H1 (cell line): ENCODE measurements at regions not wholly inside any gene's neighbourhood (a gene's known extent, or its start where the extent isn't known, plus 50 kb on each side); places are given as distances from the start of the nearest gene placed in this dataset.

Experiments used
- CTCF ChIA-PET: fragments of 300-600 bp; sonication (Branson Sonifier 250); formaldehyde crosslinking; loops from one replicate; lab custom pipeline; 2021; ENCODE audit not compliant: partially characterized antibody; lab: Charles Lee
- POLR2A ChIA-PET: fragments of 300-600 bp; sonication (Branson Sonifier 250); formaldehyde crosslinking; loops from one replicate; lab custom pipeline; 2021; ENCODE audit warnings: inconsistent platforms; ENCODE audit not compliant: partially characterized antibody; lab: Charles Lee
- DNase-seq, 2 experiments: peaks; one replicate each; pipeline versions ENCODE4 v3.0.0 to v3.0.0-alpha.2; 2010 to 2022; ENCODE audit warnings: low spot score in 2 of 2, low read depth in 1 of 2, mixed read lengths in 1 of 2
- FAIRE-seq: peaks from 2 replicates; lab custom pipeline; 2011; peaks lifted over from hg19 to GRCh38; lab: Jason Lieb, UNC
- H2AFZ ChIP-seq: 2 replicates; pipeline ENCODE4 v1.8.1; 2012; ENCODE audit warnings: low read length, inconsistent platforms
- H2AK5ac ChIP-seq: 2 replicates; pipeline ENCODE4 v1.6.1; 2013; ENCODE audit warnings: low read depth, low read length
- H2BK120ac ChIP-seq: replicated peaks from 2 replicates; pipeline ENCODE3; 2013; ENCODE audit warnings: low read depth, low read length, inconsistent platforms
- H2BK12ac ChIP-seq: 2 replicates; pipeline ENCODE4 v1.6.1; 2013; ENCODE audit warnings: low read depth, low read length
- H2BK15ac ChIP-seq: 2 replicates; pipeline ENCODE4 v1.6.1; 2013; ENCODE audit warnings: low read length
- H2BK20ac ChIP-seq: 2 replicates; pipeline ENCODE4 v1.6.1; 2013; ENCODE audit warnings: low read length
- H2BK5ac ChIP-seq: 2 replicates; pipeline ENCODE4 v1.6.1; 2013; ENCODE audit warnings: low read depth, low read length
- H3K14ac ChIP-seq: 2 replicates; pipeline ENCODE4 v1.6.1; 2013; ENCODE audit warnings: inconsistent platforms; ENCODE audit not compliant: insufficient read length
- H3K18ac ChIP-seq: 2 replicates; pipeline ENCODE4 v1.6.1; 2013; ENCODE audit warnings: low read length; ENCODE audit errors: extremely low read depth
- H3K23ac ChIP-seq: 2 replicates; pipeline ENCODE4 v1.6.1; 2013; ENCODE audit warnings: inconsistent platforms; ENCODE audit not compliant: insufficient read length
- H3K23me2 ChIP-seq: 2 replicates; pipeline ENCODE4 v1.6.1; 2013; ENCODE audit warnings: low read depth, low read length
- H3K27ac ChIP-seq: 2 replicates; pipeline ENCODE4 v1.6.1; 2011; ENCODE audit warnings: low read depth, low read length, inconsistent platforms
- H3K27me3 ChIP-seq, 4 experiments: replicated peaks in 1 of 4; 1 replicate in 1 of 4; 2 replicates in 3 of 4; pipeline versions ENCODE4 v1.6.1 to v1.8.1; 2011 to 2013; ENCODE audit warnings: low read length in 3 of 4, mild to moderate bottlenecking in 3 of 4, inconsistent platforms in 2 of 4, mixed read lengths in 2 of 4, moderate library complexity in 1 of 4; ENCODE audit not compliant: control insufficient read depth in 3 of 4, insufficient read depth in 3 of 4; ENCODE audit errors: extremely low read depth in 1 of 4
- H3K36me3 ChIP-seq, 4 experiments: 2 replicates each; pipeline versions ENCODE4 v1.6.1 to v1.8.1; 2011 to 2013; ENCODE audit warnings: mild to moderate bottlenecking in 4 of 4, low read length in 3 of 4, moderate library complexity in 2 of 4, control low read depth in 1 of 4, inconsistent platforms in 1 of 4; ENCODE audit not compliant: insufficient read depth in 4 of 4, control insufficient read depth in 2 of 4
- H3K4ac ChIP-seq: replicated peaks from 2 replicates; pipeline ENCODE3; 2013; ENCODE audit warnings: low read length, low read depth, mixed read lengths, inconsistent platforms; ENCODE audit not compliant: insufficient read length
- H3K4me1 ChIP-seq, 4 experiments: replicated peaks in 1 of 4; 1 replicate in 1 of 4; 2 replicates in 3 of 4; pipeline versions ENCODE4 v1.6.1 to v1.8.1; 2011 to 2013; ENCODE audit warnings: low read length in 3 of 4, inconsistent platforms in 2 of 4, mixed read lengths in 1 of 4; ENCODE audit not compliant: insufficient read depth in 4 of 4, control insufficient read depth in 3 of 4
- H3K4me2 ChIP-seq, 2 experiments: 2 replicates each; pipeline versions ENCODE4 v1.6.1 to v1.8.1; 2011 to 2013; ENCODE audit warnings: low read depth in 2 of 2, low read length in 2 of 2, control low read depth in 1 of 2, inconsistent platforms in 1 of 2, mild to moderate bottlenecking in 1 of 2; ENCODE audit not compliant: insufficient read depth in 1 of 2
- H3K4me3 ChIP-seq, 4 experiments: fragments of 200-600, 300-600 bp in 1 of 4; sonication (generic), shearing (Covaris generic), sonication (Bioruptor Twin) in 1 of 4; 2 replicates each; pipeline versions ENCODE4 v1.5.1 to v1.8.1; 2011 to 2016; ENCODE audit warnings: low read length in 4 of 4, low read depth in 3 of 4, control low read depth in 2 of 4, inconsistent platforms in 2 of 4, mild to moderate bottlenecking in 2 of 4, mixed read lengths in 1 of 4, moderate library complexity in 1 of 4; ENCODE audit not compliant: insufficient read depth in 2 of 4; ENCODE audit errors: extremely low read depth in 1 of 4
- H3K56ac ChIP-seq: replicated peaks from 2 replicates; pipeline ENCODE3; 2013; ENCODE audit warnings: low read depth, mild to moderate bottlenecking, mixed read lengths, low read length, inconsistent platforms; ENCODE audit not compliant: insufficient read length
- H3K79me1 ChIP-seq: 2 replicates; pipeline ENCODE4 v1.6.1; 2013; ENCODE audit warnings: low read depth, low read length, control low read depth
- H3K79me2 ChIP-seq, 2 experiments: 2 replicates each; pipeline versions ENCODE4 v1.6.1 to v1.8.1; 2012 to 2013; ENCODE audit warnings: low read length in 2 of 2, mild to moderate bottlenecking in 2 of 2, inconsistent platforms in 1 of 2; ENCODE audit not compliant: insufficient read depth in 2 of 2, control insufficient read depth in 1 of 2
- H3K9ac ChIP-seq, 4 experiments: replicated peaks in 1 of 4; 1 replicate in 1 of 4; 2 replicates in 3 of 4; pipeline versions ENCODE4 v1.6.1 to v1.8.1; 2011 to 2013; ENCODE audit warnings: low read depth in 3 of 4, low read length in 3 of 4, control low read depth in 2 of 4, mild to moderate bottlenecking in 2 of 4, moderate library complexity in 2 of 4, inconsistent platforms in 1 of 4; ENCODE audit errors: extremely low read depth in 1 of 4
- H3K9me3 ChIP-seq, 2 experiments: 2 replicates each; pipeline versions ENCODE4 v1.6.1 to v1.8.1; 2012 to 2013; ENCODE audit warnings: mild to moderate bottlenecking in 2 of 2, moderate library complexity in 2 of 2, control low read depth in 1 of 2, inconsistent platforms in 1 of 2, low read depth in 1 of 2, low read length in 1 of 2, mixed read lengths in 1 of 2; ENCODE audit not compliant: insufficient read depth in 2 of 2
- H4K20me1 ChIP-seq, 2 experiments: replicated peaks in 1 of 2; 2 replicates each; pipeline versions ENCODE3 to v1.8.1; 2011 to 2013; ENCODE audit warnings: inconsistent platforms in 2 of 2, low read length in 2 of 2, mild to moderate bottlenecking in 1 of 2; ENCODE audit not compliant: insufficient read depth in 2 of 2, control insufficient read depth in 1 of 2
- H4K5ac ChIP-seq: 2 replicates; pipeline ENCODE4 v1.6.1; 2013; ENCODE audit warnings: low read length, low read depth, mixed read lengths, inconsistent platforms; ENCODE audit not compliant: insufficient read length
- H4K8ac ChIP-seq: 2 replicates; pipeline ENCODE4 v1.8.0; 2013; ENCODE audit warnings: mild to moderate bottlenecking, moderate library complexity, low read length, inconsistent platforms; ENCODE audit not compliant: insufficient read depth; ENCODE audit errors: extremely low read depth
- H4K91ac ChIP-seq: replicated peaks from 2 replicates; pipeline ENCODE3; 2013; ENCODE audit warnings: low read length, mixed read lengths, inconsistent platforms; ENCODE audit not compliant: insufficient read length
- CBX5 ChIP-seq: fragments of 300-800, 300-1000 bp; sonication (generic); IDR thresholded peaks from 2 replicates; pipeline ENCODE4 v1.7.1; 2016; ENCODE audit warnings: antibody characterized with exemption, low read length, low read depth
- EGR1 ChIP-seq: IDR thresholded peaks from 2 replicates; pipeline ENCODE4 v1.6.1; 2011; ENCODE audit warnings: low read depth, low read length, borderline replicate concordance
- KDM4A ChIP-seq: IDR thresholded peaks from one replicate; pipeline ENCODE4 v1.7.1; 2012; ENCODE audit warnings: low read depth, mild to moderate bottlenecking, moderate library complexity, low read length, inconsistent platforms; ENCODE audit not compliant: severe bottlenecking
- RXRA ChIP-seq: IDR thresholded peaks from 2 replicates; pipeline ENCODE4 v1.6.1; 2011; ENCODE audit warnings: low read depth, mild to moderate bottlenecking, low read length, moderate library complexity; ENCODE audit not compliant: insufficient read depth
- TAF7 ChIP-seq: optimal IDR thresholded peaks from 2 replicates; pipeline ENCODE3; 2011; ENCODE audit warnings: low read depth, mild to moderate bottlenecking, inconsistent platforms, low read length, moderate library complexity, borderline replicate concordance

DNA sequence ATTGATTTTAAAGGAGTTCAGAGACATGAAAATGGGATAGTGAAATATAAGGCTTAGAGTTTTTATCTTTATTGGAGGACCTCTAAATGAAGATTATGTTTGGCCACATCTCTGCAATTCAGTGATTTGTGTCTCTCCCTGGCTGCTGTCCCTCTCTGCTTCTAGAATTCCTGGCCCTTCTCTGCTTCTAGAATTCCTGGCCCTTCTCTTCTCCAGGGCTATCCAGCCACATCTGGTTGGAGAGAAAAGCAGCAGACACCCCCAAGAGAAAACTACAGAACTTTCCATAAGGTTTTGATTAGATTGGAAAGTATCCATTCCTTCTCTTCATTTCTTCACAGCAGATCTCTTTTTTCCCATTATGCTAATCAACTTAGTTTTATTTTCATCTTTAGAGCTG, 135.5 kb downstream of the NPY start:
- Histone ChIP-seq H3K9ac (no peak overlapping the region), H2BK5ac (no peak overlapping the region)
- CTCF ChIA-PET: interaction anchor here (0.6 kb wide), 1 partner anchor 345 kb away, joined by 3 read pairs; no protein-coding TSS in a partner anchor

More for the DNA sequence above, 135.5 kb downstream of the NPY start:
- H3K79me1 ChIP-seq: no peaks in the 10 kb centered on the region
- no peak overlapping the region for H3K27ac ChIP-seq
- H3K23ac ChIP-seq: no peak overlapping the region
- no peaks in the 10 kb centered on the region for H3K36me3 ChIP-seq
- H3K4me2 ChIP-seq: no peak overlapping the region
- H2BK20ac ChIP-seq: no peak overlapping the region
- peaks cover 0 to 2% (median 0%) of the 10 kb centered on the region in 4 experiments; a peak in 2 of 7 replicates for H3K27me3 ChIP-seq
- no peak for DNase-seq
- H2BK15ac ChIP-seq: no peak overlapping the region
- H3K4me1 ChIP-seq: peaks cover 0 to 5% (median 0%) of the 10 kb centered on the region in 4 experiments; a peak in 1 of 7 replicates
- H3K4ac ChIP-seq: no peak overlapping the region
- no peak overlapping the region for H4K8ac ChIP-seq
- H3K56ac ChIP-seq: no peak overlapping the region
- H2BK12ac ChIP-seq: no peak overlapping the region
- TF ChIP-seq KDM4A: no peak
- no peak for TF ChIP-seq TAF7
- TF ChIP-seq RXRA: no peak
- TF ChIP-seq CBX5: no peak
- TF ChIP-seq EGR1: no peak
- no peak overlapping the region for H3K14ac ChIP-seq
- no peak overlapping the region for H4K5ac ChIP-seq
- no peak overlapping the region for H4K91ac ChIP-seq
- no peak for FAIRE-seq
- peaks cover 0 to 1% of the 10 kb centered on the region in 2 experiments for H4K20me1 ChIP-seq
- POLR2A ChIA-PET: interaction anchor here (0.8 to 6.7 kb wide), 2 partner anchors 11 to 58 kb away, joined by 3 to 56 read pairs; no protein-coding TSS in a partner anchor
- no peak overlapping the region for H3K18ac ChIP-seq
- H2AFZ ChIP-seq: no peak overlapping the region
- H3K4me3 ChIP-seq: no peak overlapping the region
- no peak overlapping the region for H2AK5ac ChIP-seq
- no peaks in the 10 kb centered on the region for H3K23me2 ChIP-seq
- no peak overlapping the region for H2BK120ac ChIP-seq
- no peaks in the 10 kb centered on the region for H3K9me3 ChIP-seq
- no peaks in the 10 kb centered on the region for H3K79me2 ChIP-seq
